ENCODE measurements at regions not wholly inside any gene's neighbourhood (a gene's known extent, or its start where the extent isn't known, plus 50 kb on each side); places are given as distances from the start of the nearest gene placed in this dataset.

- TF ChIP-seq CTCF (IDR thresholded peaks at IDR 0.05) (no peak), POLR2A (IDR thresholded peaks at IDR 0.05) (no peak)
These were observed 336.3 kb upstream of the MAGI2 start for GRCh38 chr7:79789584-79790345.
